Mucosa of descending colon (tissue), 3 donors: ENCODE measurements at regions not wholly inside any gene's neighbourhood (a gene's known extent, or its start where the extent isn't known, plus 50 kb on each side); places are given as distances from the start of the nearest gene placed in this dataset.
A peak's percentile ranks its signal among the peaks of the same experiment; 100 is the strongest.

Experiments
- ATAC-seq: fragments of 200-7000 bp; cut with Tn5 transposase; one replicate; pipeline ENCODE4 v1.9.1; 2020; ENCODE audit warnings: mild to moderate bottlenecking, moderate library complexity
- DNase-seq, 3 donors: peaks; one replicate each; pipeline ENCODE4 v3.0.0-alpha.2; 2020
- H3K36me3 ChIP-seq: fragments of 200-600 bp; one replicate; pipeline ENCODE4 v1.8.0; 2021; ENCODE audit warnings: low read depth, mild to moderate bottlenecking
- H3K4me1 ChIP-seq: fragments of 200-600 bp; one replicate; pipeline ENCODE4 v1.8.0; 2021; ENCODE audit warnings: low read depth, mild to moderate bottlenecking
- H3K4me3 ChIP-seq: fragments of 200-600 bp; one replicate; pipeline ENCODE4 v1.8.0; 2021; ENCODE audit warnings: mild to moderate bottlenecking
- H3K9me3 ChIP-seq: fragments of 200-600 bp; one replicate; pipeline ENCODE4 v1.8.0; 2021; ENCODE audit warnings: mild to moderate bottlenecking
- CTCF ChIP-seq: fragments of 200-600 bp; IDR thresholded peaks from one replicate; pipeline ENCODE4 v1.8.0; 2022; ENCODE audit warnings: antibody characterized with exemption, mild to moderate bottlenecking
- intact Hi-C, 2 donors: fragments of 100-400 bp; cut with DNase I in 1 of 2; cut with micrococcal nuclease in 1 of 2; formaldehyde crosslinking; loops; one replicate each; pipeline versions ENCODE4 v1.11.0 to v1.11.1; 2022; cut with DNase I, micrococcal nuclease
- donor health status: DM: no; HTN: no; CAD: no; lungs with moderate emphysema.
- donor health status: DM: no; HTN: no; CAD: no.
- donor health status: DM: no; HTN: yes; CAD: no.

DNA sequence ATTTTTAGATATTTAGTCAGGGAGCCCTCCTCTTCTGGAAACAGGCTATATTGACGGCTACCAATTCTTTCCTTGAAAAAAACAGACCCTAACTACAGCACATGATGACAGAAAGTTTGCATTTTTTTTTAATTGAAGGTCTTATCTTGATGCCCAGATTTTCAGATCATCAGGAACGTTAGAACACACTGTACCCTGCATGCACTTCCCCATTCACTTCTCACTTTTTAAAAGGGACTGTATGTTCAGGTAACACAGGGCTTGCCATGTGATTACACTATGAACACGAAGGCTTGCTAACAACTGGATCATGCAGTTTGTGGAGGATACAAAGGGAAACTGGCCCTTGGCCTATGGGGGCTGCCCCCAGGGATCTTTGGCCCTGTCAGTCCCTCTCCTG lies 92.6 kb downstream of the RPS29 start:
- DNase-seq = no peak
- no peaks in the 10 kb centered on the region for H3K9me3 ChIP-seq
- TF ChIP-seq CTCF = no peak
- ATAC-seq = no peak
- no peaks in the 10 kb centered on the region for H3K36me3 ChIP-seq
- no peak overlapping the region for H3K4me3 ChIP-seq
- intact Hi-C loops = no loop called here
- no peaks in the 10 kb centered on the region for H3K4me1 ChIP-seq

GRCh38 chr14:49492151-49492550 lies 94.0 kb downstream of the RPS29 start:
- intact Hi-C loops = no loop called here

GRCh38 chr14:49489341-49489740 lies 96.8 kb downstream of the RPS29 start:
- intact Hi-C loops = no loop called here
- no peak for TF ChIP-seq CTCF

More at GRCh38 chr14:49492151-49492550, 94.0 kb downstream of the RPS29 start:
- no peak overlapping the region for H3K4me3 ChIP-seq
- TF ChIP-seq CTCF = no peak
- H3K4me1 ChIP-seq = no peaks in the 10 kb centered on the region
- ATAC-seq (no peak), DNase-seq (no peak)
- no peaks in the 10 kb centered on the region for H3K36me3 ChIP-seq
- no peaks in the 10 kb centered on the region for H3K9me3 ChIP-seq

DNA sequence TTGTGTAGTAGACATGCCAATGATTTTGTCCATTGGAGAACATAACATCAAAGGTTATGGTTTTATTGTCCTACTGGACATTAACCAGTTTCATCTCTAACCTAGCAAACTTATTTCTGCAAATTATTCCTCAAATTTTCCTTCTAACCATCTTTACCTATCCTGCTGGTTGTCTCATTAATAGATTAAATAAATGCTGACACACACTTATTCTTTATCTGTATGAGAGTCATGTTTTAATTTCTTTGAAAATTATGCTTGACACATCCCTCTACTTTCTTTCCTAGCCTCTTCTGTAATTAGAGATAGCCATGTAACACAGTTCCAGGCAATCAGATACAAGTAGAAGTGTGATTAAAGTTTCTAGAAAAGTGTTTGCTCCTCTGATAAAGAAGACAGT lies 98.9 kb downstream of the RPS29 start:
- intact Hi-C loops = no loop called here
- H3K36me3 ChIP-seq = no peaks in the 10 kb centered on the region
- H3K4me1 ChIP-seq = no peaks in the 10 kb centered on the region
- no peak overlapping the region for H3K4me3 ChIP-seq
- H3K9me3 ChIP-seq = no peaks in the 10 kb centered on the region
- TF ChIP-seq CTCF = no peak
- no peak for ATAC-seq
- DNase-seq = no peak

More at GRCh38 chr14:49489341-49489740, 96.8 kb downstream of the RPS29 start:
- no peak overlapping the region for H3K4me3 ChIP-seq
- DNase-seq (no peak), ATAC-seq (no peak)
- no peaks in the 10 kb centered on the region for H3K4me1 ChIP-seq
- H3K9me3 ChIP-seq = no peaks in the 10 kb centered on the region
- no peaks in the 10 kb centered on the region for H3K36me3 ChIP-seq

DNA sequence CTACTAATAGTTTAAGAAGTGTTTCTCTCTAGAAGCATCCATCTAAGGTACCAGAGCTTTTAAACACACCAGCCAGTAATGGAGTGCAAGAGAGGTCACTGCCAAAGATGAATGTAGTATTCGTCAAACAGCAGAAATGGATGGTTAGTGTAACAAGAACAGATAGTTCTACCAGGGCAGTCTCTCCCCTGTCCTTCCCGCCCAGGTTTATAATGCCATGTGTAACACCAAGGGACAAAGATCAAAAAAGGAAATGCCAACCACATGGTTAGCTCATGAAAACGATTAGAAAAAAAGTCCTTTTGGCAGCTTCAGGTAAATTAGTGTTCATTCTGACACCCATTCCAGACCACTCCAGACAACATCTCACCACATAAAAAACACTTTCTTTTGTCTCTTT lies 100.9 kb downstream of the RPS29 start:
- intact Hi-C loops = no loop called here
- DNase-seq (peak in 1 of 3 donors; percentile 18), ATAC-seq (peak; percentile 85)
- H3K4me3 ChIP-seq = no peak overlapping the region
- H3K36me3 ChIP-seq = no peaks in the 10 kb centered on the region
- H3K9me3 ChIP-seq = no peaks in the 10 kb centered on the region
- no peaks in the 10 kb centered on the region for H3K4me1 ChIP-seq
- no peak for TF ChIP-seq CTCF

DNA sequence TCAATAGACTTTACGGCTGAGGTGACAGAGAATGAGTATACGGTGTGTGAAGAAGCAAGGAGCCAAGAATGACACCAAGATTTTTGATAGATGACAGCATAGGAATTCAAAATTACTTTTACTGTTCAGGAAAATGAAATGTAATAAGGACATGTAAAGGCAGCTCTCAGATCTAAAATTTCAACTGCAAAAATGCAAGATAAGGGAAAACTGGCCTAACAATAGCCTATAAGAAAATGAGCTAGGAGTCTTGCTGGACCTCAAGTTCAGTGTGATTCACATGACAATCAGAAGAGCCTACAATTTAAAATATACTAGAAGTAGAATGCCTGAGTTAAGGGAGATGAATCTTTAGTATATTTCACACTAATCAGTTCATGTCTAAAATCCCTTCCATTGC lies 102.0 kb downstream of the RPS29 start:
- DNase-seq (no peak), ATAC-seq (no peak)
- Histone ChIP-seq H3K4me1 (peaks cover 3% of the 10 kb centered on the region), H3K36me3 (no peaks in the 10 kb centered on the region), H3K4me3 (no peak overlapping the region), H3K9me3 (no peaks in the 10 kb centered on the region)
- TF ChIP-seq CTCF = no peak
- intact Hi-C loops = no loop called here
